GM23248 (cell line): ENCODE measurements at regions not wholly inside any gene's neighbourhood (a gene's known extent, or its start where the extent isn't known, plus 50 kb on each side); places are given as distances from the start of the nearest gene placed in this dataset.

Source experiments
- EZH2 ChIP-seq: fragments of 200-600 bp; sonication (generic); IDR thresholded peaks from 2 replicates; pipeline ENCODE4 v1.6.1; 2018; ENCODE audit warnings: antibody characterized with exemption, mild to moderate bottlenecking; ENCODE audit not compliant: insufficient read depth, poor library complexity, severe bottlenecking
- EZH2phosphoT487 ChIP-seq: fragments of 200-600 bp; sonication (generic); IDR thresholded peaks from 2 replicates; pipeline ENCODE4 v1.6.1; 2018; ENCODE audit warnings: antibody characterized with exemption, moderate library complexity, mild to moderate bottlenecking, low read depth; ENCODE audit not compliant: insufficient read depth

DNA sequence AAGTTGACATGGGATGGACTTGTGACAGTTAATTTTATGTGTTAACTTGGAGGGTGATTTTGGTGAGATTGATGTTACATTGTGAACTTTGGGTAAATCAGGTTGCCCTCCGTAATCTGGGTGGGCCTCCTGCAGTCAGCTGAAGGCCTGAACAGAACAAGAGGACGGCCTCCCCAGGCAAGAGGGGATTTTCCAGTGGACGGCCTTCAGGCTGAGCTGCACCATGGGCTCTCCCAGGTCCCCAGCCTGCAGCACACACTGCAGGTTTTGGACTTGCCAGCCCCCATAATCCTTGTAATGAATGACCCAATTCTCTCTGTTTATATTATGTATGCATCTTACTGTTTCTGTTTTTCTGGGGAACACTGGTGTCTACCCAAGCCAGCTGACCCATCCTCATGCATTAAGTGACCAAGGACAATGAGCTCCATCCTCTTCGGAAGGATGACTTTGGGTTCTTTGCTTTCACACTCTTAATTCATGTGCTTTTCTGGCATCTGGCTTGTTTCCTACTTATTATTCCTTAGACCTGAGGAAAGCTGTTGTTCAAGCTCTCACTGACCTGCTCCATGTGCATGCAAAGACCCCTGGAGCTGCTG is 64.2 kb downstream of the DACT2 start:
- TF ChIP-seq EZH2 (no peak), EZH2phosphoT487 (no peak)
